ENCODE measurements at regions not wholly inside any gene's neighbourhood (a gene's known extent, or its start where the extent isn't known, plus 50 kb on each side); places are given as distances from the start of the nearest gene placed in this dataset.

DNA sequence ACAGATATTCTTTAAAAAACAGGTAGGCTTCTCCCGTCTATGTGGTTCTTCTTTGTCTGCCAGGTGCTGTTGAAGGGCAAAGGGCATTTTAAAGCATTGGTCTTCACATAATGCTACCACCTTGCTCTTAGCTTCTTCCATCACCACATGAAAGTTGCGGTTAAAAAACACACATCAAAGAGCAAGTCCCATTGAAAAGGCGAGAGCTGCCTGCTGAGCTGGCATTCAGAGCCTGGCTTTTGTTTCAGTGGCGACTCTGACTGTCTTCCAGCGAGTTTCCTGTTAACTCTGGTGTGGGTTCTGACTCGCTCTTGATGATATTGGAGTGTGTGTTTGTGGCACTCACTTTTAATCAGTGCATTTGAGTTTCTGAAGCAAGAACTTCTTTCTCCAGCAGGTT is 624.9 kb upstream of the FANCL start:
- DNase-seq (ENCODE audit: low read depth), result no peak

DNA sequence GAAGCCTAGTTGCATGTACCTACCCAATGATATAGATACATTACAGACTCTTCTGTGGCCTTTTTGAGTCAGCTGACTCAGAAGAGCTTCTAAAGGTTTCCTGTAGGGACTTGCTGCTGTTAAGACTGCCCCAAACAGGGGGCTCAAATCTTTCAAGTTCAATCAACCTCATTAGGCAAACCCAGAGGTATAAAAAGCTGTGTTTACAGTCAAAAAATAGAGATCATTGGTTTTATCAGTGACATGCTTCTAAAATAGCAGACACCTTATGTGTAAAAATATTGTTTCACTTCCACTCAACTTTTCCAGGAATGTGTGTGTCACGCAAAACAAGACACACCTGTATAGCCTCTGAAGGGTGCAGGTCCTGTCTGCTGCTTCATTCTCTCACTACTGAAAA is 624.3 kb upstream of the FANCL start:
- no peak for DNase-seq (ENCODE audit: low read depth)

DNA sequence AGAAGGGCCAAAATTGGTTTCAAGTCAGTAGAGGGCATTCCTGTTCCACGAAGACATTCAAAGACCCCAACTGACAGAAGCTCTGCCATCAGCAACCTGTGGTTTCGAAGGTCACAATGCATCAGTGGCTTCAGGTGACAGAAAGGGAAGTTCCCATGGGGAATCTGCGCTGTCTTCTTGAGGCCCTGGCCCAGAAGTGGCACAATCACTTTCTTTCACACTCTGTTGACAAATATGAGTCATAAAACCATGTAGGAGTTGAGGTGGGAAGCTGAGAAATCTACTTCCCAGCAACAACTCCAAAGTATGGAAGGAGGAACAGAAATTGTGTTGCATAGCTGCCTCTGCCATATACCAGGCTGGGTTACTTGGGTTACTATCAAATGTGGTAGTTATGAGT is 621.1 kb upstream of the FANCL start:
- DNase-seq (ENCODE audit: low read depth), result no peak

DNA sequence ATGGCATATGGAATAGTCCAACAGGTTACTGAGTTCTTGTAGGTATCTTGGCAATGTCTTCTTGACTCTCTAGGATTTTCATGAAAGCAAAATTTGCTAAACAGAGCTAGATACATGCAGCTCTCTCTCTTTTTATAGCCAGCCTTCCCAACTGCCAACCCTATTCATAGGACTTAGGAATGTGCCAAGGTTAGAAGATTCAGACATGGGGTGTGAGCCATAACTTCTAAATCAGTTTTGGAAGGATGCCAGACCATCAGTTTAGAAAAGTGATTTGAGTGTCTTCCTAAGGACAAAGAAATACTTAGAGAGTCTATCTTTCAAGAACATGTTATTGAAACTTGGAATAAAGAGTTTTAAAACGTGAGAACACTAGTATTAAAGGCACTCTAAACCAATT is 619.5 kb upstream of the FANCL start:
- DNase-seq (ENCODE audit: low read depth), result no peak

DNA sequence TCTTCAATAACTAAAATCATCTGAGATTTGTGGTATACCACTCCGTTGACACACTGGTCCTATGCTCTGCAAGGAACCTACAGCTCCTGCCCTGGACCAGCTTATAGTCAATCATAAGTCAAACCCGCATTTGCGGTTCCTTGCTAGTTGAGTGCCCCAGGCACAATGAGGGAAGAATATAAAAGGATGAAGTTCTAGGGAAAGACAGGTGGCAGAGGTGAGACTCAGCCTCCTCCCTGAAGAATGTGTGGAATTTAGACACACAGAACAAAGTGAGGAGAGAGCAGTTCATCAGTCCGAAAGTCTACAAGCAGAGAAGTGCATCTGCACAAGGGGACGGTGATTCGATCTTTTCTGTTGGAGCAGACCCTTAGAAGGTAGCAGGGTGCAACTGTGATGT is 615.0 kb upstream of the FANCL start:
- no peak for DNase-seq (ENCODE audit: low read depth)

DNA sequence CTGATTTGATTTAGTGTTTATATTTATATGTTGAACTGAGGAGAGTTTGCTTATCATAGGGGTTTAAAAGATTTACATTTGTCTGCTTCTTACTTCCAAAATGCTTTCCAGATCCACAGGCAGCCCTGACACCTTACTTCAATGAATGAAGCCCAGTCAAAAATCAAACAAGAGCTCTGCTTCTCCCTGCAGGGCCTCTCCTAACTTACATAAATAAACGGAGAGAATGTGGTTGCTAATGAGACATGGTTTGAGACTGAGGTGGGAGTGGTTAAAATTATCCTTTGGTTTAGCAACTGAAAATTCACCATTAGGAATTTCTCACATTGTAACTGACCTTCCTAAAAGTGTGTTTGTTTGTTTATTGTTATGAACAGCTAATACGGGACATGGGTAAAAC is 612.3 kb upstream of the FANCL start:
- no peak for DNase-seq (ENCODE audit: low read depth)

DNA sequence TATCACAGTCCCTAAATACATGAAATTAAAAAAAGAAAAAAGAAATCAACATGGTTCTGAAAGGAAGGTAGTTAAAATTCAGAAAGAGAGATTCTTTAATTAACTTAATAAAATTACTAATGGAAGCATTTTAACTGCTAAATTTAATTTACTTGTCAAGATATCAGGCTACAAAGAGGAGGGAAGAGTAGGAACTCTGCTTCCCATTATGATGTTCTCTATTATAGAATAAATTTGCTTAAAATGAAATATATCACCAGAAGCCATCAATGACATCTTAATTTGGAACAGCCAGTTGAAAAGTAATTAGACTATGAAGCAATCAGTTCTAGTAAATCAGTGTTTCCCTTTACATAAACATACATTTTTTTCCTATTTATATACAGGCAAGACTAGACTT is 611.8 kb upstream of the FANCL start:
- no peak for DNase-seq (ENCODE audit: low read depth)

DNA sequence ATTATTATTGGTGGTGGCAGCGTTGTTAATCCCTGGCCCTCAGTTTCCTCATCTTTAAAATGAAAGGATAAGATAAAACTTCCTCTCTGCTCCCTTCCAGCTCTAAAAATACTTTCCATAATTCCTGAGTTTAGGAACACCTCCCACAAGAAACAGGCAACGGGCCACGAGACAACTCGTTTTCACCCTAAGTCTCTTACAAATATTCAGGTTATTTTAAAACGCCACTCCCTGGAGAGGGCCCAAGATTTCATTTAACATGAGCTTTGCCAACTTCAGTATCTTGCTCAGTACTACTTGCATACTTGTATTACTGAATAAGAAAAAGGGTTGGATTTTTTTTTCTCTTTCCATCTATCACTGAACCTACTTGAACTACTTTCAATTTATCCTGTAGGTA is 611.1 kb upstream of the FANCL start:
- DNase-seq (ENCODE audit: low read depth), result no peak

DNA sequence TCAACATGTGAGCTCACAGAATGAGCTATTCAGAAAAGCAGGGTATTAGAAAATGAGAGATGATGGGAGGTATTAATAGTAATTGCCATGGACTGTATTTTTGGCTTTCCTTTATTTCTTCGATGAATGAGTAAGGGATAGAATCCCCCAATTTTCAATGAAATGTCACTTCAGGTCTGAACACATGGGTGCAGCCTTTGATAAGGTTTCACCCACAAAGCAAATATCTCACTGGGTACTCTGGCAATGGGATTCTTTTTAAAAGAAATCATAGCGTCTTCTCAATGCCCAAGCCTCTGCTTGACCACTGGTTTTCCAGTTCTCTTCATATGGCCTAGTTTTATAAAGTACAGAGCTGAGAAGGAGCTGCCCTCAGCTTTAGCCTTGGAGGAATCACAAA is 610.5 kb upstream of the FANCL start:
- DNase-seq (ENCODE audit: low read depth), result no peak

DNA sequence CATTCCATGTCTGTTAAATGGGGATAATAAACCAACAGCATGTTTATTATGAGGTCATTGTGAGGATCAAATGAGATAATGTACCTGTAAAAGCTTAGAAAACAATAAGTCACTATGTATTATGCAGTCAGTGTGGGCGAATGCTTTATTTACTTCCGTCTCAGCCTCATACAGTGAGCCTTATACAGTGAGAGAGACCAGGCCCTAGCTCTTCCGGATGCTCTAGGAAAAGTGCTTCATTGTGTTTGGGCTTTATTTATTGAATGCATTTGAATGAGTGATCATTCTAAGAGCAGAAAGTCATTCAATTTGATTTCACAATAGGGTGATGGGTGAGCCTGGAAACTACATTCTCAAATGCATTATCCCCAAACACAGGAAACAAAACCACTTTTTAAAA is 603.9 kb upstream of the FANCL start:
- DNase-seq (ENCODE audit: low read depth), result no peak

DNA sequence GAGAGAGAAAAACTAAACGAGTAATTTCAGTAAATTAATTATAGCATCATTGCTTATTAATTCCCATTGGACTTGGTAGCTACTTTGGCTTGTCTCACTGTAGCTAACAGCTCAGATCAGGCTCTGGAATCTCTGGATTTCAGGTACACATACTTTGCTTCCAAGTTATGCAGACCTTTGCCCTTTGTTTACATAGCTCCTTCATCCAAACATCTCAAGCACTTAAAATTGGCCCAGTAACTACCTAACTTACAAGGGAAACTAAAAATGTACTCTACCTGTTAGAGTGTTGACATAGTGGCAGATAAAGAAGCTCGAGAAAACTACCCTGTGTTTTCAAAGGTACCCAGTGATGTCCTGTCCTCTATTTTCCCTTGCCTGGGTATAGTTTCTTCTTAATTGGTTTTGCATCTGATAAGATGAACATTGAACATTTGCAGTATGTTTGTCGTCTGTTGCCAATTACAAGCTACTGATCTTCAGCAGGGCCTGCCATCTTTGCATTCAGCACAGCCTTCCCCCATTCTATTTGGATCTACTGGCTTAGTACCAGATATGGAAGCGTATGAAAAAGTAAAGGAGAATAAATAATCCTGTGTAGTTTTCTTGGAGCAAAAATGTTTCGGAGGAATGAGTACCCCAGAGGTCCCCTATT is 601.5 kb upstream of the FANCL start:
- no peak for DNase-seq (ENCODE audit: low read depth)

DNA sequence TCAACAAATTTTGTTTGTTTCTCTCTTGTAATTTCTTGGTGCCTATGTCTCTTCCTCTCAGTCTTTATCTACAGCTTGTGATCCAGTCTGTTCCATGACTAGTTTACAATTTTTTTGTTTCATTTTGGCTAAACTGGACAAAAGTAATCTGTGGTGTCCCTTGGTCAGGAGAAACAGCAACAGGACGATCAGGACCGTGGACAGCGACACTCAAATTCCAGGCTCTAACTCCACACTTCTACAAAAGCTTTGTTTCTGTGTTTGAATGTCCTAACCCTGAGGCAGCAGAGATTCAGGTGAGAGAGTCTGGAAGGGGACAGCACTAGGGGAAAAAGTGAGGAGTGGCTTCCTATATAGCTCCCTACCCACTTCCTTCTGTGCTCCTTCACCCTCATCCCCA is 593.3 kb upstream of the FANCL start:
- DNase-seq (ENCODE audit: low read depth), result no peak

DNA sequence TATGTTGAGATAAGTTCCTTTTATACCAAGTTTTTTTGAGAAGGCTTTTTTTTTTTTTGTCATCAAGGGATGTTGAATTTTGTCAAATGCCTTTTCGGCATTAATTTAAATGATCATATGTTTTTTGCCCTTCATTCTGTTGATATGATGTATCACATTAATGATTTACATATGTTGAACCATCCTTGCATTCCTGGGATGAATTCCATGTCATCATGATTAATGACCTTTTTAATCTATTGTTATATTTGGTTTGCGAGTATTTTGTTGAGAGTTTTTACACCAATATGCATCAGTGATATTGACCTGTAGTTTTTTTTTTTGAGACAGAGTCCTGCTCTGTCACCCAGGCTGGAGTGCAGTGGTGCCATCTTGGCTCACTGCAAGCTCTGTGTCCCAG is 585.7 kb upstream of the FANCL start:
- DNase-seq (ENCODE audit: low read depth), result no peak

DNA sequence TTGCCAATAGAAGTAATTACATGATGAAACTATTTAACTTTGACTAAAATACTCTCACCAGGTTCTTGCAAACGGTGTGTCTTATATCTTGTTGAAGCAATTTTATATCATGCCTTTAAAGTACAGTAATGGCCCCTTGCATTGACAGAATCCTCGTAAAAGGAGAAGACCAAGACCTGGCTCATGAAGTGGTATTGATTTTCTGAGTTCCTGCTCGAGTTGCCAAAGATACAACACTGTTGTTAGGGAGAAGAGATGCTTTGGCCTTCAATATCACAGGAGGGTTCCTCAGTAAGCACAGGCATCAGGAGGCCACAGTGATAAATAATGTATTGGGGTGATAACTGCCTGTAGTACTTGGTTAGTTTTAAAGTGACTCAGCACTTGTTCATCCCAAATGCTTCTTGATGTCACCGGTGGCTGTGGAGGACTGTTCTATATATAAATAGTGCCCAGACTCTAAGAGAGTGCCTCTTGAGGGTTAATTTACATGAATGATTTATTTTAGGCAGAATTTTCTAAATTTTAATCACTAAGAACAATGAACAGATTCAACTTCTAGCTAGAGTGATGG is 571.7 kb upstream of the FANCL start:
- DNase-seq (ENCODE audit: low read depth), result no peak

DNA sequence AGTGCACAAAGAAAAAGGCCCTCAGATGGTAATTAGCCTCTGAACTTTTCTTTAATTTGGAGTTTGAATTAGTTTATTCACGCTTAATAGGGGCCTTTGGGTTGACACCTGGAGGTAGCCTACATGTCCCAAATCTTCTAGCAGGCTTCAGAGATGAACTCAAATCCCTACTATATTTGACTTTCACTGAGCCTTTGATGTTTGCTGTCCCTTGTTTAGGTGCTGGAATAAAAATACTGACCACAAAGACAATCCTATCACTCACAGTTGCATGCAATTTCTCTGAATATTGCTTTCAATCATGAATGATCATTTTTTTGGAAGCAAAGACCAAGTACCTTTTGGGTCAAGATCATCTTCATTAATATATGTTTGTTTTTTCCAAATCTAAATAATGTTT is 564.0 kb upstream of the FANCL start:
- no peak for DNase-seq (ENCODE audit: low read depth)

DNA sequence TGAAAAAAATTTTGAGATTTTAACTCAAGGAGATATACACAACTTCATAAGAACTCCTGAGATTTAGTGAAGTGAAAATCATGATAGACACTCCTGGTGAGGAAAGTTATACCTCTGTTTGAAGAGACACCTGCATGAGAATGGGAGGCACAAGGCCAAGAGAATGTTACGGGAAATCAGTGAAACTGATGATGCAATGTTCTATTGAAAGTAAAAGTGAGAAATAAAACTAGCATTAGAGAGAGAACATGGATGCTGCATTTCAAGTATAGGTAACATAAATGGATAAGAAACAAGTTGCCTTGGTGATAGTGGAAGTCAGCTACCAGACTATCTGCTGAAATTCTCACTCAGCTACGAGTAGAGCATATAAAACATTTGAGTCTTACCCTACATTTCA is 562.1 kb upstream of the FANCL start:
- DNase-seq (ENCODE audit: low read depth), result no peak

DNA sequence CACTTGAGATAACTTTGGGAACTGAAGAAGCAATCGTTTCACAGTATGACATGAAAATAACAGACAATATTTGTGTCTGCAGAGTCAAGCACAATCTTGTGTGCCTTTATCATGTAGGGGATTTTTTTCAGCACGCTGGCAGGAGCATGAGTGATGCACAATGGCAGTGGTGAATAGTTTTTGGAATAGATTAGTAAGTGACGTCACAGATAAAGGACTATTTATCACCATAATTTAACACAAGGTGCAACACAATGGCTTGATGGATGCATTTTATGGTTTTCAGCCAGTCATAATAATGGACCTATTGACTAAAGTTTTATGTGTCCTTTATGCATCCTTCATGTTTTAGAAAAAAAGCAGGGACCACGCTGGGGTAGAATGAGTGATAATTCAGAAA is 559.8 kb upstream of the FANCL start:
- no peak for DNase-seq (ENCODE audit: low read depth)

DNA sequence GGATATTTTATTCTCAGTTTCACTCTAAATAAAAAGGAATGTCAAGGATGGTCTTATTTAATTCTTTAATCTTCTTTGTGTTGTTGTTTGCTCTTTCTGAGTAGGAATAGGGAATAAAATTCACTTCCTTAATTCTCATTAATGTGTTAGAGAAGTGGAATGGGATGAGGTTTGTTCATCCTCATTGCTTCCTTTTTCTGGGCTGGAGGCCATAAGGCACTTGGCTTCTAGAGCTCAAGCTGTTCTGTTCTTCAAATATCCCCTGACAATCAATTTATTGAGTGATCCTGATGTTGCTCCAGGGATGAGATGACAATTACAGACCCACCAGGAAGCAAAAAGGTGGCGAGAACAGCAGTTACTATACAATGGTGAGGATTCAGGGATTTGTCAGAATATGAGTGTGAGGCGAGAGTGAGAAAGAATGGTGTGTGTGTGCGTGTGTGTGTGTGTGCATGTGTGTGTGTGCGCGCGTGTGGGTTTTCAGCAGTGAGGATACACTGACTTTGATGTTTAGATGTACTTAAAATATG is 557.6 kb upstream of the FANCL start:
- no peak for DNase-seq (ENCODE audit: low read depth)

DNA sequence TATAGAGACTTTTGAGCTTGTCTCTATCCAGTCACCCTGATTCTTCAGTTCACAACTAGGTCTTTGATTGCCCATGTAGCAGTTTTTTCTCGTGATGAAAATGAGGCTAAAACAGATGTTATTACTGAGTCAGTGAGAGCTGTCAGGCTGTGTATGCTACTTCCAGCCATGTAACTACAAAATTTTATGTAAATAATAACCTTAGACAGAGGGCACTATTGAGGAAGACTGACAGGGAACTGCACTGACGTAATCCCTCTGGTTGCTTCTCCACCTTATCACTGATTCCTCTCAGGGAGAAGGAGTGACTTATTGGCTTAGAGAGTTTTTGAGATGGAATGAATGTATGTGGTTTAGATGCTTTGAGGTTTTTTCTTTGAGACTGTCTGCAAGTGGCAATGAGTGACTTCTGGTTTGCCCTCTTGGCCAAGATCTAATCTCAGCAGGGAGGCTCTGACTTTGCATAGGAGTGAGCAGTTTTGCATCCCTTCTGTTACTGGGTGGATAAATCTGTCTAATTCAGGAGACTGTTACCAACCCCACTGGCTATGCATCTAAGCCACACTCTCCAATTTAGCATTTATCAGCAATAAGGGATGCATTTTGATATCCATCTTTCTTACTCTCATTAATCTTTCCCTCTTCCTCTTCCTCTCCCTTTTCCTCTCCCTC is 555.2 kb upstream of the FANCL start:
- no peak for DNase-seq (ENCODE audit: low read depth)

DNA sequence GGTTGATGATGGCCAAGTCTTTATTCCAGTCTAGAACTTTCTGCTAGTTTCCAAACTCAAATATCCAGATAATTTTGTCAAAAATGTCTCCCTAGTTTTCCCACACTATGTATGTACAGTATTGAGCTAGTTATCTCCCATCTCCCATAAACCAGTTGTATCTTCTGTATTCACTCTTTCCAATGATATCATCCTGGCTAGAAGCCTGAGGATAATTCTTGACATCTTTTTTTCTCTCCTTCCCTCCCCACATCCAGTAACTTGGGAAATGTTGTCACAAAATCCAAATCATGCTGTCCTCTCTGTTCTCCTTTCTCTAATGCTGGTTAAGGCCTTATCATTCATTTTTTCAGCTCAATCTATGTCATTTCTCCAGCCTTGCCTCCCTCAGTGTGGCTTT is 553.8 kb upstream of the FANCL start:
- DNase-seq (ENCODE audit: low read depth), result no peak

DNA sequence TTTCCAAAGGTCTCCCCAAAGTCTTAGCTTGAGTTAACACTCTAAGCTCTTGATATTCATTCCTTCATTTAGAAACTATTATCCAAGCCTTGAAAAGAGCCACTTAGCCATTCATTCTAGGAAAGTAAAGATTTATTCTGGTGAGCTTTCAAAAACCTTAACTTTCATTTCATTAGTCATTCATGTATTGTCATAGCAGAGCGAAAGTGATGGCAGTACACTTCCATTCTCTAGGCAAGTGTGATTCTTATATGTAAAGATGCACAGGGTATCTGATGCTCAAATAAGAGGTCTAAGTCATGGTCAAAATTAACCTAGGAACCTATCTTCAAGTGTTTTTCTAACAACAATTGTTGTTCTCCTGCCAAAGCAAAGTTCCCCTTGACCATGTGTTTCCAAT is 553.0 kb upstream of the FANCL start:
- DNase-seq (ENCODE audit: low read depth), result no peak

DNA sequence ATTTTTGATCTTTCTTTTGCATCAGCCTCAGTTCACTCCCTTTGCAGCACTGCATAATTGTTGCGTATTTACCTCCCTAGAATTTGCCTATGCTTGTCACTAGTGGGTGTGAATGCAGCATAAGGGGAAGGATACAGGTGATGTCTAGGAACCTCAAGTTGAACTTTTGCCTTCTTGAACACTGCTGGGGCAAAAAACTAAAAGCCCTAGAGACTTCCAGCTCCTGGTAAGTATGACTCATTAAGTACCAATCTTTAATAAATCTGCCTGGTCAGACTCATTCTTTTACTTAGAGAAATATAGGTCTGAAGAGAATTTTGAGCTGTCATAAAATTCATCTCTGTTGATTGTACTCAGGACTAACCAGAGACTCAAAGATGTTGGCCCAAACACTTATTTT is 547.3 kb upstream of the FANCL start:
- no peak for DNase-seq (ENCODE audit: low read depth)

DNA sequence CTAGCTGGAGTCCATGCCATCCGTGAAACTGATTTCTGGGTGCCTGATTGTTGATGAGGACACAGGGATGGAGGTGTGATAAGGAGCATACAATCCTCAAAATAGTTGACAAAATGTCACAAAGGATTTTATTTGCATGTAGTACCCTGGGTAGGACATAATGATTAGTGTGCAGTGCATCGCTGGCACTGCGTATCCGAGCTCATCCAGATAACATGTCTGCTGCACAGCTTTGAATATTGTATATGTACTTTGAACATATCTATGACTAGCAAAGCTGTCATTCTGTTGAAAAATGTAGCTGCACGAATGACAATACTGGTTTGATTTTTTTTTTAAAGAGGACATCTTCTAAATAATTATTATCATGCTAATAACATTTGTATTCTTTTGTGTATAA is 529.7 kb upstream of the FANCL start:
- no peak for DNase-seq (ENCODE audit: low read depth)

DNA sequence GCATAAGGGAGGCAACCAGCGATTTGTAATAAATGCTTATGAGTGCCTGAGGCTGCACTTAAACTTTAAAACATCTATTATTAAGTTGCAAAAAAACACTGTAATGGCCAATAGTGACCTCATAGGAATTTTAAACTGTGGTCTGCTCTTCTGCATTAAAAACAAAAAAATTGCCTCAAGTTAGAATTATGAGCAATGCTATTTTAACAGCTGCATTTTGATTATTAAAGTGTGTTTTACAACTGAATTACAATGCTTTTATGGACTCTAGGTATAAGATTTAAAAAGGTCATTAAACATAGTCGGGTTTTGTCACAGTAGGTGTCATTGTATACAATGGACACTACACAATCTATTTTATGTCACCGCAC is 528.7 kb upstream of the FANCL start:
- no peak for DNase-seq (ENCODE audit: low read depth)

All from stimulated activated CD8-positive, alpha-beta memory T cell treated with anti-CD3 and anti-CD28 coated beads, Interleukin-4, amount 100 ng/mL, for 24 hours (primary cell).